GM18868 (cell line): ENCODE measurements at regions not wholly inside any gene's neighbourhood (a gene's known extent, or its start where the extent isn't known, plus 50 kb on each side); places are given as distances from the start of the nearest gene placed in this dataset.
A peak's percentile ranks its signal among the peaks of the same experiment; 100 is the strongest.

Source experiments
- ATAC-seq: cut with Tn5 transposase; IDR thresholded peaks from one replicate; pipeline ENCODE4 v1.9.1; 2021; ENCODE audit warnings: mild to moderate bottlenecking, moderate library complexity; ENCODE audit not compliant: unreplicated experiment

GRCh38 chr15:37824717-37825382, 109.6 kb upstream of the TMCO5A start:
- peak; percentile 75 for ATAC-seq

- no peak for ATAC-seq
Measured at GRCh38 chr15:37837276-37837675, 97.2 kb upstream of the TMCO5A start.

- ATAC-seq: no peak
Measured at GRCh38 chr15:37847776-37848175, 86.7 kb upstream of the TMCO5A start.

- no peak for ATAC-seq
Measured at GRCh38 chr15:37856109-37856508, 78.3 kb upstream of the TMCO5A start.

GRCh38 chr15:37860896-37861295, 73.5 kb upstream of the TMCO5A start:
- no peak for ATAC-seq

GRCh38 chr15:37865687-37866086, 68.8 kb upstream of the TMCO5A start:
- ATAC-seq: no peak

GRCh38 chr15:37870711-37871110, 63.7 kb upstream of the TMCO5A start:
- no peak for ATAC-seq

- no peak for ATAC-seq
Measured at GRCh38 chr15:37872661-37873060, 61.8 kb upstream of the TMCO5A start.

- ATAC-seq: no peak
Measured at GRCh38 chr15:37873336-37873735, 61.1 kb upstream of the TMCO5A start.

GRCh38 chr15:37876900-37877299, 57.5 kb upstream of the TMCO5A start:
- ATAC-seq: no peak

- no peak for ATAC-seq
Measured at GRCh38 chr15:37877851-37878741, 56.3 kb upstream of the TMCO5A start.

- ATAC-seq: peak; percentile 75
Measured at GRCh38 chr15:37880009-37880834, 54.2 kb upstream of the TMCO5A start.

GRCh38 chr15:37880835-37881153, 53.6 kb upstream of the TMCO5A start:
- ATAC-seq: no peak

GRCh38 chr15:37881237-37882013, 53.0 kb upstream of the TMCO5A start:
- no peak for ATAC-seq

GRCh38 chr15:37882640-37883039, 51.8 kb upstream of the TMCO5A start:
- no peak for ATAC-seq
